ENCODE measurements at regions not wholly inside any gene's neighbourhood (a gene's known extent, or its start where the extent isn't known, plus 50 kb on each side); places are given as distances from the start of the nearest gene placed in this dataset.

DNA sequence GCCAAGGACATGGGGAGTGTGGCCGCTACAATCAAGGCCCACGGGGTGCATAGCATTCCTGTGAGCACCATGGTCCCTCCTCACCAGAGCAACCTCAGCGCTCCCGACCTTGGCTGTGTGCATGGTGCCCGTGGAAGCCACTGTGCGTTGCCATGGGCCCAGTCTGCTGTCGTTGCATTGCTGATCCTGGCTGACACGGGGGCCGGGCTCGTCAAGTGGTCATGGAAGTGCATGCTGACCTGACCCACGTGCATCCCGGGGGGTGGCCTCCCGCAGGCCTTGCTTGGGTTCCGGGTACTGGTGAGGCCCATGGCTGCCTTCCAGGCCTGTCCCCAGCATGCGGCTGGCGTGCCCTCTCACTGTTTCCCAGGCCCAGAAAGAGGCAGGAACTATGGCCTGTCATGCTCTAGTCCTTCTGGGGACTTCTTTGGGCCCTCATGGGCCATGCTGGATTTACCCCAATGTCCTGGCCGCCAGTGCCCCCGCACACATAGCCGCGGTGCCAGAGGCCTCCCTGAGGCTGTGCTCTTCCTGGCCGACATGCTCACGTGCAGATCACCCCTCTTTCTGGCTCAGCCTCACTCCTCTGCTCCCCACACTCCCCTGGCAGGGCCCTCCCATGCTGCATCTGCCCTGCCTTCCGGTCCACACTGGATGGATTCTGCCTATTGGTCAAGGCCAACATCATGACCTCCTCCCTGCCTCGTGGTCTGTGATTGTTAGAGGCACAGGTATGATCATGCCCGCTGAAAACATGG is 1258.0 kb downstream of the BRD1 start:
- H3K9me3 ChIP-seq = peaks cover 4% of the 10 kb centered on the region
- H3K36me3 ChIP-seq = no peaks in the 10 kb centered on the region
- ATAC-seq (ENCODE audit: insufficient number of reproducible peaks, low FRiP score, low read depth) (no peak), DNase-seq (ENCODE audit: low spot score) (no peak)
- TF ChIP-seq, protein P1, sequence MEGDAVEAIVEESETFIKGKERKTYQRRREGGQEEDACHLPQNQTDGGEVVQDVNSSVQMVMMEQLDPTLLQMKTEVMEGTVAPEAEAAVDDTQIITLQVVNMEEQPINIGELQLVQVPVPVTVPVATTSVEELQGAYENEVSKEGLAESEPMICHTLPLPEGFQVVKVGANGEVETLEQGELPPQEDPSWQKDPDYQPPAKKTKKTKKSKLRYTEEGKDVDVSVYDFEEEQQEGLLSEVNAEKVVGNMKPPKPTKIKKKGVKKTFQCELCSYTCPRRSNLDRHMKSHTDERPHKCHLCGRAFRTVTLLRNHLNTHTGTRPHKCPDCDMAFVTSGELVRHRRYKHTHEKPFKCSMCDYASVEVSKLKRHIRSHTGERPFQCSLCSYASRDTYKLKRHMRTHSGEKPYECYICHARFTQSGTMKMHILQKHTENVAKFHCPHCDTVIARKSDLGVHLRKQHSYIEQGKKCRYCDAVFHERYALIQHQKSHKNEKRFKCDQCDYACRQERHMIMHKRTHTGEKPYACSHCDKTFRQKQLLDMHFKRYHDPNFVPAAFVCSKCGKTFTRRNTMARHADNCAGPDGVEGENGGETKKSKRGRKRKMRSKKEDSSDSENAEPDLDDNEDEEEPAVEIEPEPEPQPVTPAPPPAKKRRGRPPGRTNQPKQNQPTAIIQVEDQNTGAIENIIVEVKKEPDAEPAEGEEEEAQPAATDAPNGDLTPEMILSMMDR (IDR thresholded peaks at IDR 0.05) = no peak
- no peak overlapping the region for H3K27ac ChIP-seq
- no peaks in the 10 kb centered on the region for H3K4me1 ChIP-seq (ENCODE audit: control insufficient read depth in 1 of 2, low read depth in 2 of 2)
- no peak overlapping the region for H3K4me3 ChIP-seq
- no peaks in the 10 kb centered on the region for H3K27me3 ChIP-seq (replicated peaks; ENCODE audit: insufficient read depth)

DNA sequence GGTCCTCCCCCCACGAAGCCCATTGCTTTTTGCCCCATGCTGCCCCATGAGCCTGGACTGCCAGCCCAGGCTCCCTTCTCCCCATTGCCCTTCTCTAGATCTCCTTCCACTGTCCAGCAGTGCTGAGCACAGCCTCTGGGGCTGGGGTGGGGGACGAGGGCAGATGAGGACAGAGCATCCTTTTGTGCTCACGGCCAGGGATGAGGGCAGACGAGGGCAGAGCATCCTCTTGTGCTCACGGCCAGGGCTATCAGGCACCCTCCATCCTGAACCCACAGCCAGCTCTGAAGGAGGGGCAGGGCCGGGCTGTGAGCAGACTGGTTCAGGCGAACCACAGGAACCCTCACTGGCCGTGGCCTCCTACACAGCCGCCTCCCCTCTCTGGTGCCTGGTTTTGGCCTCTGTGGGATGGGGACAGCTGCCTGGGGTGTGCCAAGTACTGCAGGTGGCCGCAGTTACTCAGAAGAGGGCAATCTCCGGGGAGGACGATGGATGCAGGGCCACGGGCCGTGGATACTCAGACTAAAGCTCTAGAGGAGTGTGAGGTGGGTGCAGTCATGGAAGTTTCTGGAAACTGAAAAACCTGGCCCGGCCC is 1258.8 kb downstream of the BRD1 start:
- Histone ChIP-seq H3K27me3 (replicated peaks; ENCODE audit: insufficient read depth) (no peaks in the 10 kb centered on the region), H3K4me1 (ENCODE audit: control insufficient read depth in 1 of 2, low read depth in 2 of 2) (no peaks in the 10 kb centered on the region), H3K4me3 (no peak overlapping the region), H3K27ac (no peak overlapping the region), H3K9me3 (peaks cover 4% of the 10 kb centered on the region), H3K36me3 (no peaks in the 10 kb centered on the region)
- no peak for DNase-seq (ENCODE audit: low spot score)
- TF ChIP-seq, protein P1 (IDR thresholded peaks at IDR 0.05) = no peak
- ATAC-seq (ENCODE audit: insufficient number of reproducible peaks, low FRiP score, low read depth) = no peak

DNA sequence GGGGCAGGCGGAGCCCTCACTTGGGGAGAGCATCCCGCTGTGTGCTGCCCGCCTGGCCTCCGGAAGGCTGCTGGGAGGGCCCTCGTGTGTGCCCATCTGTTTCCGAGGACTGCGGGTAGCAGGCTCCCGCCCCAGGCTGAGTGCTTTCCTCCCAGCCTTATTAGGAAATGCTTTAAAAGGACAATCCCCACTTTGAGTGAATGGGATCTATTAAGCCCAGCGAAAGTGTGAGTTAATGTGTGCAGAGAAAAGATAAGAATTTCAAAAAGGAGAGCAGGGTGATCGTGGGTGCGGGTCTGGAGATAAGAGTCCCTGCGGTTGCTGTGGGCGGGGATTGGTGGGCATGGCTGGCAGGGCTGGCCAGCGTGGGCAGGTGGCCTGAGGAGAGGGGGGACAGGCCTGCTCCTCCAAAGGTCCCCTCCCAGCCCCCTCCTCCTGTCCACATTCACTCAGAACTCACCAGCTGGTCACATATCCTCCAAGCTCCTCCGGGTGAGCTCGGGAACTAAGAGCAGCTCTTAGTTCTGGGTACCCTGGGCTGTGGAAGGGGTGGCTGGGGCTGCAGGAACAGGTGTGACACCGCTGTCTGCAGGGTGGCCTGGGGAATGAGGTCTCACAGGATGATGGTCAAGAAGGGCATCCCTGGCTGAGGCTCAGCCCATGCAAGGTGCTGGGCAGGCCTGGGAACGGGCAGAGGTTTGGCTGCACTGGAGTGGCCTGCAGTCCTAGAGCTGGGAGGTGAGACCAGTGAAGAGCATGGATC is 1260.3 kb downstream of the BRD1 start:
- no peak for DNase-seq (ENCODE audit: low spot score)
- Histone ChIP-seq H3K27me3 (replicated peaks; ENCODE audit: insufficient read depth) (no peaks in the 10 kb centered on the region), H3K9me3 (peaks cover 4% of the 10 kb centered on the region), H3K27ac (no peak overlapping the region), H3K4me3 (no peak overlapping the region), H3K4me1 (ENCODE audit: control insufficient read depth in 1 of 2, low read depth in 2 of 2) (no peaks in the 10 kb centered on the region), H3K36me3 (no peaks in the 10 kb centered on the region)
- ATAC-seq (ENCODE audit: insufficient number of reproducible peaks, low FRiP score, low read depth) = no peak
- TF ChIP-seq, protein P1 (IDR thresholded peaks at IDR 0.05) = no peak

DNA sequence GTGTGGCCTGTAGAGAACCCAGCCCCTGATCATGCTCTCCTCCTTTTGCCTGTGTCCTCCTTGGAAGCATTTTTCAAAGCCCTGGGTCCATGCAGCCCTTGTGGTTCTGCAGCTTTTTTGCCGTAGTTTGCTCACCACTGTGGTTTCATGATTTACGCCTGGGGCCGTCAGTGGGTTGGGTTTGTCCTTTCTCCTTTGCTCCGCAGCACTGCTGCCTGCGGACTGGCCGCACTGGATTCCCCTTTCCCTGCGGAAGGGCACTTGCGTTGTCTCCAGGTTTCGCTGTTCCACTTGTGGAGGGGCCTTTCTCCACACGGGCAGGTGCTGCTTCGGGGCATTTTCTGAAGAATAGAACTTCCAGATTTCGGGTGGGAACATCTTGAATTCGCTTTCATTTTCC is 1260.9 kb downstream of the BRD1 start:
- no peaks in the 10 kb centered on the region for H3K4me1 ChIP-seq (ENCODE audit: control insufficient read depth in 1 of 2, low read depth in 2 of 2)
- no peak for ATAC-seq (ENCODE audit: insufficient number of reproducible peaks, low FRiP score, low read depth)
- TF ChIP-seq, protein P1 (IDR thresholded peaks at IDR 0.05) = no peak
- peaks cover 4% of the 10 kb centered on the region for H3K9me3 ChIP-seq
- H3K27ac ChIP-seq = no peak overlapping the region
- H3K4me3 ChIP-seq = no peak overlapping the region
- DNase-seq (ENCODE audit: low spot score) = no peak
- H3K27me3 ChIP-seq (replicated peaks; ENCODE audit: insufficient read depth) = no peaks in the 10 kb centered on the region
- no peaks in the 10 kb centered on the region for H3K36me3 ChIP-seq

DNA sequence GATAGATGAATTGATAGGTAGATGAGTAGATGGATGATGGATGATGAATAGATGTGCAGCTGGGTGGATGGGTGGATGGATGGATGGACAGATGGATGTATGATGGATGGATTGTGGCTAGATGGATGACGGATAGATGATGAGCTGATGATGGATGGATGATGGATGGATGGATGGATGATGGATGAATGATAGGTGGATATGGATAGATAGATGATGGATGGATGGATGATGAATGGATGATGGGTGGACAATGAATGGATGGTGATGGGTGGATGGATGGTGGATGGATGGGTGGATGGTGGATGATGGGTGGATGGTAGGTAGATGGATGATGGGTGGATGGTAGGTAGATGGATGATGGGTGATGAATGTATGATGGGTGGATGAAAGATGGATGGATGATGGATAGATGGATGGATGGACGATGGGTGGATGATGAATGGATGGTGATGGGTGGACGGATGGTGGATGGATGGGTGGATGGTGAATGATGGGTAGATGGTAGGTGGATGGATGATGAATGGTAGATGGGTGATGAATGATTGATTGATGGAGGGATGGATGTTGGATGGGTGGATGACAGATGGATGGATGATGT is 1261.7 kb downstream of the BRD1 start:
- no peak overlapping the region for H3K27ac ChIP-seq
- no peaks in the 10 kb centered on the region for H3K27me3 ChIP-seq (replicated peaks; ENCODE audit: insufficient read depth)
- TF ChIP-seq, protein P1 (IDR thresholded peaks at IDR 0.05) = no peak
- ATAC-seq (ENCODE audit: insufficient number of reproducible peaks, low FRiP score, low read depth) (no peak), DNase-seq (ENCODE audit: low spot score) (no peak)
- H3K36me3 ChIP-seq = no peaks in the 10 kb centered on the region
- no peaks in the 10 kb centered on the region for H3K4me1 ChIP-seq (ENCODE audit: control insufficient read depth in 1 of 2, low read depth in 2 of 2)
- no peak overlapping the region for H3K4me3 ChIP-seq
- peaks cover 2% of the 10 kb centered on the region for H3K9me3 ChIP-seq
